CD4-positive, alpha-beta T cell (primary cell): ENCODE measurements at regions not wholly inside any gene's neighbourhood (a gene's known extent, or its start where the extent isn't known, plus 50 kb on each side); places are given as distances from the start of the nearest gene placed in this dataset.

Source experiments
- ATAC-seq: fragments of 200-7000 bp; cut with Tn5 transposase; one replicate; pipeline ENCODE4 v1.10.0; 2022; ENCODE audit warnings: mild to moderate bottlenecking; ENCODE audit not compliant: poor library complexity
- CTCF ChIA-PET: fragments of 350-600 bp; sonication (Branson Sonifier 250); formaldehyde crosslinking; loops from one replicate; lab custom pipeline; 2021; ENCODE audit warnings: antibody characterized with exemption, inconsistent platforms; lab: Charles Lee
- POLR2A ChIA-PET: fragments of 350-600 bp; sonication (Branson Sonifier 250); formaldehyde crosslinking; loops from one replicate; lab custom pipeline; 2021; ENCODE audit warnings: antibody characterized with exemption, inconsistent platforms; lab: Charles Lee
- DNase-seq, 14 experiments: peaks; one replicate each; pipeline ENCODE4 v3.0.0-alpha.2; 2013 to 2020; ENCODE audit warnings: mixed read lengths in 2 of 14
- H3K27ac ChIP-seq, 2 donors: one replicate each; pipeline versions ENCODE4 v1.5.1 to v1.7.0; 2013; ENCODE audit warnings: low read length in 2 of 2, low read depth in 1 of 2, mild to moderate bottlenecking in 1 of 2
- H3K27me3 ChIP-seq, 2 experiments: 1 replicate in 1 of 2; 2 replicates in 1 of 2; pipeline versions ENCODE4 v1.6.1 to v1.7.0; 2013; ENCODE audit warnings: low read length in 2 of 2, control low read depth in 1 of 2, mild to moderate bottlenecking in 1 of 2, moderate library complexity in 1 of 2; ENCODE audit not compliant: insufficient read depth in 2 of 2, control insufficient read depth in 1 of 2
- H3K36me3 ChIP-seq: one replicate; pipeline ENCODE4 v1.6.1; 2013; ENCODE audit warnings: low read length, control low read depth; ENCODE audit not compliant: insufficient read depth
- H3K4me1 ChIP-seq: one replicate; pipeline ENCODE4 v1.6.1; 2013; ENCODE audit warnings: low read length, control low read depth; ENCODE audit not compliant: insufficient read depth
- H3K4me3 ChIP-seq: one replicate; pipeline ENCODE4 v1.5.1; 2013; ENCODE audit warnings: mild to moderate bottlenecking, low read length, moderate library complexity
- H3K9me3 ChIP-seq, 2 experiments: 1 replicate in 1 of 2; 2 replicates in 1 of 2; pipeline versions ENCODE4 v1.6.1 to v1.7.0; 2013; ENCODE audit warnings: low read length in 2 of 2, mild to moderate bottlenecking in 2 of 2, control low read depth in 1 of 2, moderate library complexity in 1 of 2; ENCODE audit not compliant: control insufficient read depth in 1 of 2, insufficient read depth in 1 of 2
- H3K27ac Mint-ChIP-seq: one replicate; pipeline ENCODE4 v1.8.0; 2020; ENCODE audit warnings: mixed read lengths
- H3K27me3 Mint-ChIP-seq: one replicate; pipeline ENCODE4 v1.8.0; 2021; ENCODE audit warnings: mixed read lengths
- H3K36me3 Mint-ChIP-seq: one replicate; pipeline ENCODE4 v1.8.0; 2021; ENCODE audit warnings: low read depth, mixed read lengths
- H3K4me1 Mint-ChIP-seq: one replicate; pipeline ENCODE4 v1.8.0; 2021; ENCODE audit warnings: low read depth, mixed read lengths
- H3K4me3 Mint-ChIP-seq: one replicate; pipeline ENCODE4 v1.8.0; 2020; ENCODE audit warnings: mild to moderate bottlenecking, mixed read lengths
- H3K9me3 Mint-ChIP-seq: one replicate; pipeline ENCODE4 v1.8.0; 2020; ENCODE audit warnings: mixed read lengths
- CTCF ChIP-seq: fragments of 200-600 bp; IDR thresholded peaks from one replicate; pipeline ENCODE4 v1.8.0; 2022; ENCODE audit warnings: antibody characterized with exemption, mild to moderate bottlenecking
- intact Hi-C, 2 experiments: fragments of 100-400 bp; cut with DNase I in 1 of 2; cut with micrococcal nuclease in 1 of 2; formaldehyde crosslinking; loops; one replicate each; pipeline versions ENCODE4 v1.15.1 to v1.9.0; 2023 to 2025; cut with DNase I, micrococcal nuclease

GRCh38 chr9:103757062-103757461, 337.0 kb upstream of the SMC2 start:
- no peaks in the 10 kb centered on the region for H3K9me3 Mint-ChIP-seq
- Histone ChIP-seq H3K4me1 (no peaks in the 10 kb centered on the region), H3K9me3 (no peaks in the 10 kb centered on the region), H3K4me3 (no peak overlapping the region), H3K36me3 (no peaks in the 10 kb centered on the region), H3K27ac (no peak overlapping the region), H3K27me3 (no peaks in the 10 kb centered on the region)
- no peak for ATAC-seq
- POLR2A ChIA-PET, result no interaction called here
- intact Hi-C loops, result no loop called here
- no peaks in the 10 kb centered on the region for H3K4me1 Mint-ChIP-seq
- H3K36me3 Mint-ChIP-seq, result no peaks in the 10 kb centered on the region
- H3K27ac Mint-ChIP-seq, result no peak overlapping the region
- H3K27me3 Mint-ChIP-seq, result no peaks in the 10 kb centered on the region
- DNase-seq, result no peak
- no peak overlapping the region for H3K4me3 Mint-ChIP-seq
- CTCF ChIA-PET, result no interaction called here
- no peak for TF ChIP-seq CTCF

- peaks cover 0 to 6% of the 10 kb centered on the region in 2 experiments for H3K9me3 ChIP-seq
- Mint-ChIP-seq H3K36me3 (no peaks in the 10 kb centered on the region), H3K4me3 (no peak overlapping the region), H3K4me1 (no peaks in the 10 kb centered on the region), H3K27ac (no peak overlapping the region), H3K27me3 (no peaks in the 10 kb centered on the region), H3K9me3 (no peaks in the 10 kb centered on the region)
- H3K36me3 ChIP-seq, result no peaks in the 10 kb centered on the region
- ATAC-seq (no peak), DNase-seq (no peak)
- ChIA-PET POLR2A (no interaction called here), CTCF (no interaction called here)
- H3K27ac ChIP-seq, result no peak overlapping the region
- intact Hi-C loops, result no loop called here
- H3K4me3 ChIP-seq, result no peak overlapping the region
- H3K27me3 ChIP-seq, result no peaks in the 10 kb centered on the region
- no peaks in the 10 kb centered on the region for H3K4me1 ChIP-seq
- TF ChIP-seq CTCF, result no peak
Observed at GRCh38 chr9:103761466-103761865, 332.6 kb upstream of the SMC2 start.

- ATAC-seq, result no peak
- no peaks in the 10 kb centered on the region for H3K36me3 Mint-ChIP-seq
- Histone ChIP-seq H3K9me3 (no peaks in the 10 kb centered on the region), H3K4me3 (no peak overlapping the region), H3K36me3 (no peaks in the 10 kb centered on the region), H3K27me3 (no peaks in the 10 kb centered on the region), H3K27ac (no peak overlapping the region), H3K4me1 (no peaks in the 10 kb centered on the region)
- H3K27me3 Mint-ChIP-seq, result no peaks in the 10 kb centered on the region
- no peaks in the 10 kb centered on the region for H3K9me3 Mint-ChIP-seq
- no peak for TF ChIP-seq CTCF
- no peak overlapping the region for H3K4me3 Mint-ChIP-seq
- intact Hi-C loops, result no loop called here
- POLR2A ChIA-PET, result no interaction called here
- no peak overlapping the region for H3K27ac Mint-ChIP-seq
- CTCF ChIA-PET, result no interaction called here
- no peak for DNase-seq
- H3K4me1 Mint-ChIP-seq, result no peaks in the 10 kb centered on the region
Observed at GRCh38 chr9:103789686-103790085, 304.4 kb upstream of the SMC2 start.
